PC-9 (cell line): ENCODE measurements at regions not wholly inside any gene's neighbourhood (a gene's known extent, or its start where the extent isn't known, plus 50 kb on each side); places are given as distances from the start of the nearest gene placed in this dataset.

ENCODE experiments used
- BruUV-seq: library from RNA; stranded (reverse); fragments of 400-500 nt; replicated peaks from 2 replicates; lab custom pipeline; 2021; lab: Mats Ljungman, UMichigan
- CTCF ChIA-PET: fragments of 300-600 bp; sonication (Branson Sonifier 250); formaldehyde crosslinking; loops from one replicate; lab custom pipeline; 2022; ENCODE audit warnings: antibody characterized with exemption; lab: Charles Lee
- POLR2A ChIA-PET: fragments of 300-600 bp; sonication (Branson Sonifier 250); formaldehyde crosslinking; loops from one replicate; lab custom pipeline; 2022; ENCODE audit warnings: antibody characterized with exemption; ENCODE audit not compliant: unreplicated experiment; lab: Charles Lee
- DNase-seq, 2 experiments: peaks; one replicate each; pipeline versions ENCODE4 v3.0.0 to v3.0.0-alpha.2; 2015 to 2022; ENCODE audit warnings: mixed read lengths in 1 of 2
- H2AFZ ChIP-seq: fragments of 200-600 bp; sonication (generic); 2 replicates; pipeline ENCODE4 v1.8.1; 2017; ENCODE audit warnings: antibody characterized with exemption
- H3F3A ChIP-seq: fragments of 200-600 bp; sonication (generic); 2 replicates; pipeline ENCODE4 v1.8.1; 2017; ENCODE audit warnings: antibody characterized with exemption, mild to moderate bottlenecking, low read depth; ENCODE audit not compliant: insufficient read depth
- H3K27ac ChIP-seq: fragments of 200-600 bp; sonication (generic); 2 replicates; pipeline ENCODE4 v1.6.1; 2016; ENCODE audit warnings: mixed run types
- H3K27me3 ChIP-seq: fragments of 200-600 bp; sonication (generic); 2 replicates; pipeline ENCODE4 v1.6.1; 2016; ENCODE audit warnings: low read depth, mixed run types; ENCODE audit not compliant: insufficient read depth
- H3K36me3 ChIP-seq: fragments of 200-600 bp; sonication (generic); 2 replicates; pipeline ENCODE4 v1.6.1; 2016; ENCODE audit warnings: low read depth, mixed run types
- H3K4me1 ChIP-seq: fragments of 200-600 bp; sonication (generic); replicated peaks from 2 replicates; pipeline ENCODE4 v1.6.1; 2016; ENCODE audit warnings: mixed run types; ENCODE audit not compliant: insufficient read depth
- H3K4me2 ChIP-seq: fragments of 200-600 bp; sonication (generic); 2 replicates; pipeline ENCODE4 v1.6.1; 2017; ENCODE audit warnings: mixed run types
- H3K4me3 ChIP-seq: fragments of 200-600 bp; sonication (generic); 2 replicates; pipeline ENCODE4 v1.6.1; 2016; ENCODE audit warnings: mixed run types
- H3K79me2 ChIP-seq: fragments of 200-600 bp; sonication (generic); 2 replicates; pipeline ENCODE4 v1.6.1; 2017; ENCODE audit warnings: low read depth, mixed run types
- H3K9me2 ChIP-seq: fragments of 200-600 bp; sonication (generic); 2 replicates; pipeline ENCODE4 v1.8.1; 2017; ENCODE audit warnings: mild to moderate bottlenecking; ENCODE audit not compliant: insufficient read depth
- H3K9me3 ChIP-seq: fragments of 200-600 bp; sonication (generic); 2 replicates; pipeline ENCODE4 v1.8.1; 2016; ENCODE audit warnings: low read depth; ENCODE audit not compliant: insufficient read depth
- H4K20me1 ChIP-seq: fragments of 200-600 bp; sonication (generic); 2 replicates; pipeline ENCODE4 v1.8.1; 2017; ENCODE audit not compliant: insufficient read depth
- EZH2 ChIP-seq: fragments of 200-600 bp; sonication (generic); IDR thresholded peaks from 2 replicates; pipeline ENCODE4 v1.8.0; 2017; ENCODE audit warnings: antibody characterized with exemption, low read depth
- intact Hi-C: fragments of 100-400 bp; cut with micrococcal nuclease; formaldehyde crosslinking; loops from one replicate; pipeline ENCODE4 v1.10.0; 2022; ENCODE audit not compliant: unreplicated experiment
- TF ChIP-seq, protein P1 (sequence below): fragments of 200-600 bp; sonication (generic); conservative IDR thresholded peaks from 2 replicates; pipeline ENCODE4 v1.6.1; 2017; ENCODE audit warnings: mixed run types, antibody characterized with exemption, mild to moderate bottlenecking, moderate library complexity

DNA sequence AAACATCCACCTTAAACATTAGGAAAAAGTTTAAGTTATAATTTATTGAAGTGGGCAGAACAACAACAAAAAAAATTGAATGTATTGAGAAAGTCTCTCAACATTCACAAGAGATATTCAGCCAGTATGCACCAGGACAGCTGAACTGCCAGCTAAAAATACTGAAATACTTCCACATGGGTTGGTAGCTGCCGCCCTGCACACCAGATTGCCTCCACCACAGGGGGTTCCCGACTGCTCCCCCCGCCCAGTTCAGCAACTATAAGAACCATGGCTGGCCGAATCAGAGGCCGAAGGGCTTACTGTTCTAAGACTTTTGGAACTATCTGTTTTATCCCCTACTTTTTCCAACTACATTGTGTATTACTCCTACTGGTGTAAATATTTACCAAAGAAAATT, 150.0 kb upstream of the LRP1B start:
- intact Hi-C loops, result no loop called here
- CTCF ChIA-PET, result no interaction called here
- Histone ChIP-seq H3K9me2 (no peaks in the 10 kb centered on the region), H3K79me2 (no peaks in the 10 kb centered on the region), H3K9me3 (no peaks in the 10 kb centered on the region), H2AFZ (0 out of 2 replicates have a peak overlapping the region, but pooled peaks have one; percentile 27), H3K4me1 (no peaks in the 10 kb centered on the region), H3K4me3 (no peak overlapping the region), H3K27me3 (no peaks in the 10 kb centered on the region), H3K36me3 (no peaks in the 10 kb centered on the region), H3K4me2 (no peak overlapping the region), H3K27ac (no peak overlapping the region), H4K20me1 (no peaks in the 10 kb centered on the region), H3F3A (no peaks in the 10 kb centered on the region)
- DNase-seq, result no peak
- BruUV-seq, result no TSS peak
- POLR2A ChIA-PET, result no interaction called here
- TF ChIP-seq EZH2, result no peak
- TF ChIP-seq, protein P1, sequence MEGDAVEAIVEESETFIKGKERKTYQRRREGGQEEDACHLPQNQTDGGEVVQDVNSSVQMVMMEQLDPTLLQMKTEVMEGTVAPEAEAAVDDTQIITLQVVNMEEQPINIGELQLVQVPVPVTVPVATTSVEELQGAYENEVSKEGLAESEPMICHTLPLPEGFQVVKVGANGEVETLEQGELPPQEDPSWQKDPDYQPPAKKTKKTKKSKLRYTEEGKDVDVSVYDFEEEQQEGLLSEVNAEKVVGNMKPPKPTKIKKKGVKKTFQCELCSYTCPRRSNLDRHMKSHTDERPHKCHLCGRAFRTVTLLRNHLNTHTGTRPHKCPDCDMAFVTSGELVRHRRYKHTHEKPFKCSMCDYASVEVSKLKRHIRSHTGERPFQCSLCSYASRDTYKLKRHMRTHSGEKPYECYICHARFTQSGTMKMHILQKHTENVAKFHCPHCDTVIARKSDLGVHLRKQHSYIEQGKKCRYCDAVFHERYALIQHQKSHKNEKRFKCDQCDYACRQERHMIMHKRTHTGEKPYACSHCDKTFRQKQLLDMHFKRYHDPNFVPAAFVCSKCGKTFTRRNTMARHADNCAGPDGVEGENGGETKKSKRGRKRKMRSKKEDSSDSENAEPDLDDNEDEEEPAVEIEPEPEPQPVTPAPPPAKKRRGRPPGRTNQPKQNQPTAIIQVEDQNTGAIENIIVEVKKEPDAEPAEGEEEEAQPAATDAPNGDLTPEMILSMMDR, result no peak

DNA sequence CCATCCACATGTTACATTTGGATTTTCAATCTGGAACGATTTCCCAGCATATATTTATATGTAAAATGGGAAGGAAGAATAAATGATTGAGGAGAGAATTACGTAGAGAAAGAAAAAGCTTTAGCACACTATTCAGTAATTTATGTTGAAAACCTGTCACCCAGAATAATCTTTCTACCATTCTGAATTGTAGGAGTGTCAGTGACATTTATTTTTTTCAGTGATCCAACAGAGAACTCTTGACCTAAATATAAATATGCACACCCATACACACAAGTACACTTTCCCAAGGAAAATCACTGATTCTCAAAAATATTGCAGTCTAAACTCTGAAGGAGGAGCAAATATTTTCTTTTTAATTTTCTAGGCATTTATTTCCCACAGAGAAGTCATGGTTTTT, 140.2 kb upstream of the LRP1B start:
- no peaks in the 10 kb centered on the region for H3K4me1 ChIP-seq
- no peaks in the 10 kb centered on the region for H3K9me2 ChIP-seq
- no peak for DNase-seq
- no peak overlapping the region for H3K4me2 ChIP-seq
- H3K36me3 ChIP-seq, result no peaks in the 10 kb centered on the region
- H3F3A ChIP-seq, result no peaks in the 10 kb centered on the region
- no peak overlapping the region for H3K27ac ChIP-seq
- H3K9me3 ChIP-seq, result no peaks in the 10 kb centered on the region
- H3K27me3 ChIP-seq, result no peaks in the 10 kb centered on the region
- CTCF ChIA-PET, result no interaction called here
- TF ChIP-seq, protein P1, result no peak
- TF ChIP-seq EZH2, result no peak
- no TSS peak for BruUV-seq
- H3K79me2 ChIP-seq, result no peaks in the 10 kb centered on the region
- H2AFZ ChIP-seq, result no peak overlapping the region
- POLR2A ChIA-PET, result no interaction called here
- no peak overlapping the region for H3K4me3 ChIP-seq
- intact Hi-C loops, result no loop called here
- H4K20me1 ChIP-seq, result no peaks in the 10 kb centered on the region

DNA sequence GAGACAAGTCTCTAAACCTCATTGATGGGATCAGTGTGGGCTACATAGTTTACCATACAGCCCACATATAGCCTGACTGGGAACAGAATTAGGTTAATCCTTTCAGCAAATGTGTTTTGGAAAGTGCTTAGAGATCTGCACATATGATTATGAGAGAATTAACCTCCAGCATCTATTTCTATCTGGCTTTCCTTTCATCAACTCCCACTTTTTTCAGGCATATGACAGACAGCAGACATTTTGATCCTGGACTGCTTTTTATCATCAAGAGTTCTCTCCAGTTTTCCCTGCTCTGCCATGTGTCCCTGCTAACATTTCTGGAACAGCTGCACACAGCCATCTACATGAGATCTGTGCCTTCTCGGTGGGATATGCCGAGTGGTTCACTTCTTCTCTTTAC, 139.5 kb upstream of the LRP1B start:
- intact Hi-C loops, result no loop called here
- no peaks in the 10 kb centered on the region for H3K9me2 ChIP-seq
- no peaks in the 10 kb centered on the region for H3K79me2 ChIP-seq
- no peaks in the 10 kb centered on the region for H3K36me3 ChIP-seq
- DNase-seq, result no peak
- no peak overlapping the region for H3K4me3 ChIP-seq
- H3K27ac ChIP-seq, result no peak overlapping the region
- POLR2A ChIA-PET, result no interaction called here
- no peak overlapping the region for H3K4me2 ChIP-seq
- 0 out of 2 replicates have a peak overlapping the region, but pooled peaks have one; percentile 39 for H2AFZ ChIP-seq
- H4K20me1 ChIP-seq, result no peaks in the 10 kb centered on the region
- H3F3A ChIP-seq, result no peaks in the 10 kb centered on the region
- BruUV-seq, result no TSS peak
- TF ChIP-seq, protein P1, result no peak
- TF ChIP-seq EZH2, result no peak
- H3K4me1 ChIP-seq, result no peaks in the 10 kb centered on the region
- no peaks in the 10 kb centered on the region for H3K9me3 ChIP-seq
- CTCF ChIA-PET, result no interaction called here
- no peaks in the 10 kb centered on the region for H3K27me3 ChIP-seq
